RWPE2 (cell line): ENCODE measurements at regions not wholly inside any gene's neighbourhood (a gene's known extent, or its start where the extent isn't known, plus 50 kb on each side); places are given as distances from the start of the nearest gene placed in this dataset.
"Not testable (repeated sequence)": the region's sequence is repeated elsewhere in the genome, so short reads cannot be mapped to it uniquely, and the experiment has no call there.

Source experiments
- ATAC-seq: fragments of 200-7000 bp; cut with Tn5 transposase; 3 replicates; pipeline ENCODE4 v1.9.1; 2021; ENCODE audit warnings: low read depth
- DNase-seq: peaks from one replicate; pipeline ENCODE4 v3.0.0-alpha.2; 2020; ENCODE audit warnings: low spot score
- H3K27ac ChIP-seq: fragments of 450-650 bp; 2 replicates; pipeline ENCODE4 v1.5.1; 2017; ENCODE audit warnings: mild to moderate bottlenecking; ENCODE audit not compliant: poor library complexity, severe bottlenecking
- H3K27me3 ChIP-seq: fragments of 250-450 bp; sonication (Bioruptor Pico); 2 replicates; pipeline ENCODE4 v1.5.1; 2021; ENCODE audit warnings: mild to moderate bottlenecking, moderate library complexity; ENCODE audit not compliant: insufficient read depth, poor library complexity, severe bottlenecking
- H3K36me3 ChIP-seq: fragments of 250-450 bp; sonication (Bioruptor Pico); 2 replicates; pipeline ENCODE4 v1.5.1; 2020; ENCODE audit warnings: low read depth, mild to moderate bottlenecking, moderate library complexity
- H3K4me1 ChIP-seq: fragments of 250-450 bp; sonication (Bioruptor Pico); 2 replicates; pipeline ENCODE4 v1.5.1; 2021; ENCODE audit warnings: mild to moderate bottlenecking, moderate library complexity; ENCODE audit not compliant: insufficient read depth, poor library complexity, severe bottlenecking
- H3K4me3 ChIP-seq: fragments of 250-450 bp; sonication (Bioruptor Pico); 2 replicates; pipeline ENCODE4 v1.5.1; 2021; ENCODE audit warnings: mild to moderate bottlenecking, moderate library complexity; ENCODE audit not compliant: severe bottlenecking
- H3K9me3 ChIP-seq: fragments of 250-450 bp; sonication (Bioruptor Pico); 2 replicates; pipeline ENCODE4 v1.5.1; 2021; ENCODE audit warnings: mild to moderate bottlenecking, moderate library complexity; ENCODE audit not compliant: severe bottlenecking
- CTCF ChIP-seq: fragments of 450-650 bp; IDR thresholded peaks from one replicate; pipeline ENCODE4 v1.5.1; 2017; ENCODE audit warnings: mild to moderate bottlenecking, moderate library complexity; ENCODE audit not compliant: poor library complexity, severe bottlenecking

- ATAC-seq (no peak), DNase-seq (peak; percentile 66)
- TF ChIP-seq CTCF, result peak; percentile 40
Observed at GRCh38 chr20:40966103-40966502, 62.5 kb upstream of the TOP1 start.

GRCh38 chr20:40966516-40967185 is 62.0 kb upstream of the TOP1 start:
- Histone ChIP-seq H3K4me3 (no peak overlapping the region), H3K27ac (no peak overlapping the region), H3K9me3 (no peaks in the 10 kb centered on the region), H3K27me3 (no peaks in the 10 kb centered on the region), H3K36me3 (no peaks in the 10 kb centered on the region; the same call in 1 of the 2 replicates), H3K4me1 (peaks cover 7% of the 10 kb centered on the region)
- DNase-seq (peak; percentile 70), ATAC-seq (no peak)
- peak; percentile 21 for TF ChIP-seq CTCF

More at GRCh38 chr20:40966103-40966502, 62.5 kb upstream of the TOP1 start:
- no peaks in the 10 kb centered on the region for H3K9me3 ChIP-seq
- no peaks in the 10 kb centered on the region; the same call in 1 of the 2 replicates for H3K36me3 ChIP-seq
- no peak overlapping the region for H3K27ac ChIP-seq
- no peaks in the 10 kb centered on the region for H3K27me3 ChIP-seq
- no peak overlapping the region for H3K4me3 ChIP-seq
- peaks cover 10% of the 10 kb centered on the region for H3K4me1 ChIP-seq

GRCh38 chr20:40967700-40968099 is 60.9 kb upstream of the TOP1 start:
- ATAC-seq (no peak), DNase-seq (no peak)
- no peaks in the 10 kb centered on the region; the same call in 1 of the 2 replicates for H3K36me3 ChIP-seq
- H3K4me3 ChIP-seq, result no peak overlapping the region
- H3K9me3 ChIP-seq, result no peaks in the 10 kb centered on the region
- peaks cover 2% of the 10 kb centered on the region for H3K4me1 ChIP-seq
- no peak for TF ChIP-seq CTCF
- H3K27ac ChIP-seq, result no peak overlapping the region
- H3K27me3 ChIP-seq, result no peaks in the 10 kb centered on the region

- TF ChIP-seq CTCF, result peak; percentile 100
- not testable (repeated sequence) for H3K4me3 ChIP-seq, H3K4me1 ChIP-seq, H3K36me3 ChIP-seq, H3K27me3 ChIP-seq, H3K27ac ChIP-seq, H3K9me3 ChIP-seq
- ATAC-seq (peak; percentile 88), DNase-seq (peak; percentile 88)
Observed at GRCh38 chr20:40968816-40969562, 59.6 kb upstream of the TOP1 start.
